ENCODE measurements at regions not wholly inside any gene's neighbourhood (a gene's known extent, or its start where the extent isn't known, plus 50 kb on each side); places are given as distances from the start of the nearest gene placed in this dataset.

DNA sequence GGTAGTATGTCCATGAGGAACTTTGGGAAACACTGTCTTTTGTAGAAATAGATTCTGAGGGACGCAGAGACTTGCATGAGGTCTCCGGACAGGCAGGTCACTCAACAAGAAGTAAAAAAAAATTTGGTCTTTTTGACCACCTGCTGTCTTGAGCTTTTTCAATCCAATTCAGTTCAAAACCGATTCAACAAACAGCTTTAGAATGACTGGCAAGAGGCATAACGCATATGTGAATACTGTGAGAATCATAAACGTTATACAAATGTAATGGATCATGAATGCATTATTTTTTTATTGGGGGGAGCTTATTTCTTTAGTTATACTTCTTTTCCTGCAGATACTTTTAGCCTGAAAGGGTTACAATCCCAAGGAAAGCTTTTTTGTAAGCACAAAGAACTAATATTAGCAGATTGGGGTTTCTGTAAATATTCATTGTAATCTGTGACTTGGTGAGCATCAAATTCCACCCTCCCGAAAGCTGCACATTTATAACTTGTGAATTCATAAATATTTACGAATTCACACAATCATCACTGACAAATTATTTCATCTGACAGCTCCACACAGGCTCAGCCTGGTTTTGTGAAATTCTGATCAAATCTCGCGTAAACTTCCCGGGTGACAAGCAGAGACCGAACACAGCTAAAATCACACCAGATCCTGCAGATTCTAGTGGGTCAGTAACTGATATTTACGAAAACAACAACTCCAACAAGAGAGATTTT lies 507.7 kb downstream of the MN1 start (continued):
- TF ChIP-seq, protein P1, sequence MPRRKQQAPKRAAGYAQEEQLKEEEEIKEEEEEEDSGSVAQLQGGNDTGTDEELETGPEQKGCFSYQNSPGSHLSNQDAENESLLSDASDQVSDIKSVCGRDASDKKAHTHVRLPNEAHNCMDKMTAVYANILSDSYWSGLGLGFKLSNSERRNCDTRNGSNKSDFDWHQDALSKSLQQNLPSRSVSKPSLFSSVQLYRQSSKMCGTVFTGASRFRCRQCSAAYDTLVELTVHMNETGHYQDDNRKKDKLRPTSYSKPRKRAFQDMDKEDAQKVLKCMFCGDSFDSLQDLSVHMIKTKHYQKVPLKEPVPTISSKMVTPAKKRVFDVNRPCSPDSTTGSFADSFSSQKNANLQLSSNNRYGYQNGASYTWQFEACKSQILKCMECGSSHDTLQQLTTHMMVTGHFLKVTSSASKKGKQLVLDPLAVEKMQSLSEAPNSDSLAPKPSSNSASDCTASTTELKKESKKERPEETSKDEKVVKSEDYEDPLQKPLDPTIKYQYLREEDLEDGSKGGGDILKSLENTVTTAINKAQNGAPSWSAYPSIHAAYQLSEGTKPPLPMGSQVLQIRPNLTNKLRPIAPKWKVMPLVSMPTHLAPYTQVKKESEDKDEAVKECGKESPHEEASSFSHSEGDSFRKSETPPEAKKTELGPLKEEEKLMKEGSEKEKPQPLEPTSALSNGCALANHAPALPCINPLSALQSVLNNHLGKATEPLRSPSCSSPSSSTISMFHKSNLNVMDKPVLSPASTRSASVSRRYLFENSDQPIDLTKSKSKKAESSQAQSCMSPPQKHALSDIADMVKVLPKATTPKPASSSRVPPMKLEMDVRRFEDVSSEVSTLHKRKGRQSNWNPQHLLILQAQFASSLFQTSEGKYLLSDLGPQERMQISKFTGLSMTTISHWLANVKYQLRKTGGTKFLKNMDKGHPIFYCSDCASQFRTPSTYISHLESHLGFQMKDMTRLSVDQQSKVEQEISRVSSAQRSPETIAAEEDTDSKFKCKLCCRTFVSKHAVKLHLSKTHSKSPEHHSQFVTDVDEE (CRISPR knock-in tag; IDR thresholded peaks at IDR 0.05), result no peak
- TF ChIP-seq ZC3H10 (CRISPR knock-in tag; IDR thresholded peaks at IDR 0.05) (no peak), BACH2 (CRISPR knock-in tag; IDR thresholded peaks at IDR 0.05; ENCODE audit: borderline replicate concordance) (no peak), ZNF565 (CRISPR knock-in tag; conservative IDR thresholded peaks at IDR 0.05; ENCODE audit: low read depth) (no peak), TOX (CRISPR knock-in tag; IDR thresholded peaks at IDR 0.05; ENCODE audit: borderline replicate concordance) (no peak), TCF4 (CRISPR knock-in tag; IDR thresholded peaks at IDR 0.05; ENCODE audit: borderline replicate concordance) (no peak)

DNA sequence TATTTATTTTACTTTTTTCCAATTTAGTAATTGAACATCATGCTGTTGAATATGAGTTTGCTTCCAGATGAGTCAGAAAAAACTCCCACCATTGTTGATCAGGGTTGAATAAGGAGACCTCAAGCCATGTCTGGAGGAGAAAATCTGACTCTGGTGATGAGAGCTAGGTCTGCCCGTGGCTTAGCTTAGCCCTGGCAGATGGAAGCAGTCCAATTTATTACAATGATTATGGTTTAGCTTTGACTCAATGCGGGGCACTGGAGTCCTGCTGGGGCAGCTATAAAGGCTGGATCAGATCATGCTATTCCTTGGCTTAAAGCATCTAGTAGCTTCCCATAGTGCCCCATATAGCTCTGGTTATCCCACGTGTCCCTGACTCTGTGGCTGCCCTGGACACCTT lies 506.5 kb downstream of the MN1 start:
- ATAC-seq, result no peak
- TF ChIP-seq ZFP30 (CRISPR knock-in tag; IDR thresholded peaks at IDR 0.05) (no peak), ZFP3 (CRISPR knock-in tag; IDR thresholded peaks at IDR 0.05) (no peak), GLIS3 (CRISPR knock-in tag; IDR thresholded peaks at IDR 0.05) (no peak), RARB (CRISPR knock-in tag; IDR thresholded peaks at IDR 0.05) (no peak), ISL1 (CRISPR knock-in tag; IDR thresholded peaks at IDR 0.05) (no peak), SNAI2 (CRISPR knock-in tag; IDR thresholded peaks at IDR 0.05) (no peak), ZNF8 (CRISPR knock-in tag; IDR thresholded peaks at IDR 0.05) (no peak), TOX (CRISPR knock-in tag; IDR thresholded peaks at IDR 0.05; ENCODE audit: borderline replicate concordance) (no peak), BACH2 (CRISPR knock-in tag; IDR thresholded peaks at IDR 0.05; ENCODE audit: borderline replicate concordance) (no peak), PPARA (CRISPR knock-in tag; IDR thresholded peaks at IDR 0.05; ENCODE audit: borderline replicate concordance) (no peak), CSDC2 (CRISPR knock-in tag; IDR thresholded peaks at IDR 0.05) (no peak), ZNF70 (CRISPR knock-in tag; IDR thresholded peaks at IDR 0.05) (no peak), ZNF565 (CRISPR knock-in tag; conservative IDR thresholded peaks at IDR 0.05; ENCODE audit: low read depth) (no peak), ZC3H10 (CRISPR knock-in tag; IDR thresholded peaks at IDR 0.05) (no peak)
- TF ChIP-seq, protein P2, sequence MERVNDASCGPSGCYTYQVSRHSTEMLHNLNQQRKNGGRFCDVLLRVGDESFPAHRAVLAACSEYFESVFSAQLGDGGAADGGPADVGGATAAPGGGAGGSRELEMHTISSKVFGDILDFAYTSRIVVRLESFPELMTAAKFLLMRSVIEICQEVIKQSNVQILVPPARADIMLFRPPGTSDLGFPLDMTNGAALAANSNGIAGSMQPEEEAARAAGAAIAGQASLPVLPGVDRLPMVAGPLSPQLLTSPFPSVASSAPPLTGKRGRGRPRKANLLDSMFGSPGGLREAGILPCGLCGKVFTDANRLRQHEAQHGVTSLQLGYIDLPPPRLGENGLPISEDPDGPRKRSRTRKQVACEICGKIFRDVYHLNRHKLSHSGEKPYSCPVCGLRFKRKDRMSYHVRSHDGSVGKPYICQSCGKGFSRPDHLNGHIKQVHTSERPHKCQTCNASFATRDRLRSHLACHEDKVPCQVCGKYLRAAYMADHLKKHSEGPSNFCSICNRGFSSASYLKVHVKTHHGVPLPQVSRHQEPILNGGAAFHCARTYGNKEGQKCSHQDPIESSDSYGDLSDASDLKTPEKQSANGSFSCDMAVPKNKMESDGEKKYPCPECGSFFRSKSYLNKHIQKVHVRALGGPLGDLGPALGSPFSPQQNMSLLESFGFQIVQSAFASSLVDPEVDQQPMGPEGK (CRISPR knock-in tag; IDR thresholded peaks at IDR 0.05; ENCODE audit: borderline replicate concordance), result no peak
- TF ChIP-seq, protein P3, sequence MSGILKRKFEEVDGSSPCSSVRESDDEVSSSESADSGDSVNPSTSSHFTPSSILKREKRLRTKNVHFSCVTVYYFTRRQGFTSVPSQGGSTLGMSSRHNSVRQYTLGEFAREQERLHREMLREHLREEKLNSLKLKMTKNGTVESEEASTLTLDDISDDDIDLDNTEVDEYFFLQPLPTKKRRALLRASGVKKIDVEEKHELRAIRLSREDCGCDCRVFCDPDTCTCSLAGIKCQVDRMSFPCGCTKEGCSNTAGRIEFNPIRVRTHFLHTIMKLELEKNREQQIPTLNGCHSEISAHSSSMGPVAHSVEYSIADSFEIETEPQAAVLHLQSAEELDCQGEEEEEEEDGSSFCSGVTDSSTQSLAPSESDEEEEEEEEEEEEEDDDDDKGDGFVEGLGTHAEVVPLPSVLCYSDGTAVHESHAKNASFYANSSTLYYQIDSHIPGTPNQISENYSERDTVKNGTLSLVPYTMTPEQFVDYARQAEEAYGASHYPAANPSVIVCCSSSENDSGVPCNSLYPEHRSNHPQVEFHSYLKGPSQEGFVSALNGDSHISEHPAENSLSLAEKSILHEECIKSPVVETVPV (CRISPR knock-in tag; IDR thresholded peaks at IDR 0.05), result no peak
- TF ChIP-seq, protein P4, sequence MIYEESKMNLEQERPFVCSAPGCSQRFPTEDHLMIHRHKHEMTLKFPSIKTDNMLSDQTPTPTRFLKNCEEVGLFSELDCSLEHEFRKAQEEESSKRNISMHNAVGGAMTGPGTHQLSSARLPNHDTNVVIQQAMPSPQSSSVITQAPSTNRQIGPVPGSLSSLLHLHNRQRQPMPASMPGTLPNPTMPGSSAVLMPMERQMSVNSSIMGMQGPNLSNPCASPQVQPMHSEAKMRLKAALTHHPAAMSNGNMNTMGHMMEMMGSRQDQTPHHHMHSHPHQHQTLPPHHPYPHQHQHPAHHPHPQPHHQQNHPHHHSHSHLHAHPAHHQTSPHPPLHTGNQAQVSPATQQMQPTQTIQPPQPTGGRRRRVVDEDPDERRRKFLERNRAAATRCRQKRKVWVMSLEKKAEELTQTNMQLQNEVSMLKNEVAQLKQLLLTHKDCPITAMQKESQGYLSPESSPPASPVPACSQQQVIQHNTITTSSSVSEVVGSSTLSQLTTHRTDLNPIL (CRISPR knock-in tag; IDR thresholded peaks at IDR 0.05; ENCODE audit: low read depth), result no peak

DNA sequence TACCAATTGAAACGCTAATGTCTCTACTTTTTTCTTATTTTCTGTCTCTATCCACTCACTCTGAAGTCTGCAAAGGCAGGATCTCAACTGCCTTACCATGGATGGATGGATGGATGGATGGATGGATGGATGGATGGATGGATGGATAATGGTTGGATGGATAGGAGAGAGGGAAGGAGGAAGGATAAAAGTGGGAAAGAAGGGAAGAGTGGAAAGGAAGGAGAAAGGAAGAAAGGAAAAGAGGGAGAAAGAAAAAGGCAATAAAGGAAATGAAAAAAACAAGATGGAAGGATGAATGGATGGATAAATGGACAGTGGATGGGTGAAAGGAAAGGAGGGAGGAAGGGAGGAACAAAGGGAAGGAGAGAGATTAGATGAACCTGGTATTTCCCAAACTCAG lies 506.0 kb downstream of the MN1 start:
- TF ChIP-seq, protein P4 (CRISPR knock-in tag; IDR thresholded peaks at IDR 0.05; ENCODE audit: low read depth), result no peak
- no peak for ATAC-seq
